ENCODE measurements at regions not wholly inside any gene's neighbourhood (a gene's known extent, or its start where the extent isn't known, plus 50 kb on each side); places are given as distances from the start of the nearest gene placed in this dataset.

DNA sequence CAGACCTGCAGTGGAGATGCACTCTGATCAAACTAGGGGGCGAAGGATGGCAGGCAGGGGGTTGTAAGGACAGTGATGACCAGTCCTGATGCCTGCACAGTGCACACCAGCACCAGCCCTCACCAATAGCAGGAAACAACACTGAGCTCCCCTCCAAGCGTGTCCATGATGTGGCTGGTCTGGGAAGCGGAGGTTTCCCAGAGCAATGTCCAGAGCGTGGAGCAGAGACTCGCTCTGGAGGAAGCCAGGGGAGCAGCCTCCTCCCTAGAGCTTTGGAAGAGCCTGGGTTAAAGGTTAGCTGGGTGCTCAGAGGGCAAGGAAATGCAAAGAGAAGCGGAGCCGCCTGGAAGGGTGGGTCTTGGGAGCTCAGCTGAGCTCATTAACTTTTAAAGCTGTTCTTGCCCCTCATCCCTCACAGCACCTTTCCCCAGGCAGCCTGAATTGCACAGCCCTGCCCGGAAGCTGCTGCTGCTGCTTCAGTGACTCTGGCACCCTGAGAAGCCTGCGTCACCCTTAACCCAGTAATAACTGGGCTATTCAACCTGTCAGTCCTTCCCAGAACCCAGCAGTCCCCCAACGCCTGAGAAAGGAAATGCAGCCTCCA lies 162.2 kb upstream of the RAB4A start:
- TF ChIP-seq, protein P1, sequence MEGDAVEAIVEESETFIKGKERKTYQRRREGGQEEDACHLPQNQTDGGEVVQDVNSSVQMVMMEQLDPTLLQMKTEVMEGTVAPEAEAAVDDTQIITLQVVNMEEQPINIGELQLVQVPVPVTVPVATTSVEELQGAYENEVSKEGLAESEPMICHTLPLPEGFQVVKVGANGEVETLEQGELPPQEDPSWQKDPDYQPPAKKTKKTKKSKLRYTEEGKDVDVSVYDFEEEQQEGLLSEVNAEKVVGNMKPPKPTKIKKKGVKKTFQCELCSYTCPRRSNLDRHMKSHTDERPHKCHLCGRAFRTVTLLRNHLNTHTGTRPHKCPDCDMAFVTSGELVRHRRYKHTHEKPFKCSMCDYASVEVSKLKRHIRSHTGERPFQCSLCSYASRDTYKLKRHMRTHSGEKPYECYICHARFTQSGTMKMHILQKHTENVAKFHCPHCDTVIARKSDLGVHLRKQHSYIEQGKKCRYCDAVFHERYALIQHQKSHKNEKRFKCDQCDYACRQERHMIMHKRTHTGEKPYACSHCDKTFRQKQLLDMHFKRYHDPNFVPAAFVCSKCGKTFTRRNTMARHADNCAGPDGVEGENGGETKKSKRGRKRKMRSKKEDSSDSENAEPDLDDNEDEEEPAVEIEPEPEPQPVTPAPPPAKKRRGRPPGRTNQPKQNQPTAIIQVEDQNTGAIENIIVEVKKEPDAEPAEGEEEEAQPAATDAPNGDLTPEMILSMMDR (IDR thresholded peaks at IDR 0.05 in 4 of 5, conservative IDR thresholded peaks at IDR 0.05 in 1 of 5) = no peak
- no peak for TF ChIP-seq POLR2A (IDR thresholded peaks at IDR 0.05)
- Histone ChIP-seq H3K9me3 (no peaks in the 10 kb centered on the region), H3K27ac (no peak overlapping the region), H3K36me3 (no peaks in the 10 kb centered on the region), H3K4me1 (peaks cover 0 to 19% of the 10 kb centered on the region in 2 donors), H3K4me3 (no peak overlapping the region), H3K27me3 (no peaks in the 10 kb centered on the region)
- ATAC-seq (no peak), DNase-seq (no peak)
- in situ Hi-C loops (cut with MboI; ENCODE audit: low sequenced_read_pairs in 4 of 4) (no loop called here), intact Hi-C loops (cut with DNase I; ENCODE audit: low total_unique reads) (no loop called here)

DNA sequence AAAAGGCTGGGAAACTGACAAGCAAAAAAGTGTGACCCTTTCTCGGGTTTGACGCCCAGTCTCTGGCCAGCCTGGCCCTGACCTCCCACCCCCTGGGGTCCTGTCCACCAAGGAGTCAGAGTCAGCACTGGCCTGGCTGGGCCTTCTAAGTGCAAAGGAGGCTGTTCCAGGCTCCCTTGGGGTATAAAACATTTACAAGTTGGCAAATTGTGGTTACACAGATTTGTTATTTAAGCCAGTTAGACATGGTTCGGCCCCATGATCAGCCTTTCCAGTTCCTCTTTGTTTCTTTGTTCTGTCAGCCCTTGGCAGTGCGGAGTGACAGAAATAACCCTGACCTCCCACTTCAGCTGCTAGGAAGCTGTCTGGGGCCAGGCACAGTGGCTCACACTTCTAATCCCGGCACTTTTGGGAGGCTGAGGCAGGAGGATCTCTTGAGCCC lies 161.6 kb upstream of the RAB4A start:
- no peaks in the 10 kb centered on the region for H3K9me3 ChIP-seq
- H3K4me3 ChIP-seq = no peak overlapping the region
- in situ Hi-C loops (cut with MboI; ENCODE audit: low sequenced_read_pairs in 4 of 4) (no loop called here), intact Hi-C loops (cut with DNase I; ENCODE audit: low total_unique reads) (no loop called here)
- peak in 1 of 2 donors; percentile 34 for DNase-seq
- no peaks in the 10 kb centered on the region for H3K36me3 ChIP-seq
- peaks cover 0 to 19% of the 10 kb centered on the region in 2 donors for H3K4me1 ChIP-seq
- TF ChIP-seq, protein P1 (IDR thresholded peaks at IDR 0.05 in 4 of 5, conservative IDR thresholded peaks at IDR 0.05 in 1 of 5) = no peak
- peak in 1 of 2 donors; percentile 36 for ATAC-seq
- H3K27ac ChIP-seq = peak overlapping the region in 1 of 4 donors; percentile 45
- H3K27me3 ChIP-seq = no peaks in the 10 kb centered on the region

DNA sequence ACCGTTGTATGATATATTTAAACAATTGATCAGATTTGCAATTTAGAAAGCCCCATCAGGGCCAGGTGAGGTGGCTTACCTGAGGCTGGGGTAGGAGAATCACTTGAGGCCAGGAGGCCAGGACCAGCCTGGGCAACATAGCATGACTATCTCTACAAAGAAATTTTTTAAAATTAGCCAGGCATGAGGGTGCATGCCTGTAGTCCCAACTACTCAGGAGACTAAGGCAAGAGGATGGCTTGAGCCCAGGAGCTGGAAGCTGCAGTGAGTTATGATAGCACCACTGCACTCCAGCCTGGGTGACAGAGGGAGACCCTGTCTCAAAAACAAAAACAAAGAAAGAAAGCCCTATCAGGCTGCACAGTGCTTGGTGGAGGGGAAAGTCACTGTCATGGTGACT lies 159.9 kb upstream of the RAB4A start:
- DNase-seq (no peak), ATAC-seq (no peak)
- no peak overlapping the region for H3K4me3 ChIP-seq
- in situ Hi-C loops (cut with MboI; ENCODE audit: low sequenced_read_pairs in 4 of 4) (no loop called here), intact Hi-C loops (cut with DNase I; ENCODE audit: low total_unique reads) (no loop called here)
- no peaks in the 10 kb centered on the region for H3K9me3 ChIP-seq
- no peak overlapping the region for H3K27ac ChIP-seq
- H3K27me3 ChIP-seq = no peaks in the 10 kb centered on the region
- TF ChIP-seq, protein P1 (IDR thresholded peaks at IDR 0.05 in 4 of 5, conservative IDR thresholded peaks at IDR 0.05 in 1 of 5) = no peak
- TF ChIP-seq POLR2A (IDR thresholded peaks at IDR 0.05) = no peak
- H3K4me1 ChIP-seq = peaks cover 0 to 19% of the 10 kb centered on the region in 2 donors
- no peaks in the 10 kb centered on the region for H3K36me3 ChIP-seq

DNA sequence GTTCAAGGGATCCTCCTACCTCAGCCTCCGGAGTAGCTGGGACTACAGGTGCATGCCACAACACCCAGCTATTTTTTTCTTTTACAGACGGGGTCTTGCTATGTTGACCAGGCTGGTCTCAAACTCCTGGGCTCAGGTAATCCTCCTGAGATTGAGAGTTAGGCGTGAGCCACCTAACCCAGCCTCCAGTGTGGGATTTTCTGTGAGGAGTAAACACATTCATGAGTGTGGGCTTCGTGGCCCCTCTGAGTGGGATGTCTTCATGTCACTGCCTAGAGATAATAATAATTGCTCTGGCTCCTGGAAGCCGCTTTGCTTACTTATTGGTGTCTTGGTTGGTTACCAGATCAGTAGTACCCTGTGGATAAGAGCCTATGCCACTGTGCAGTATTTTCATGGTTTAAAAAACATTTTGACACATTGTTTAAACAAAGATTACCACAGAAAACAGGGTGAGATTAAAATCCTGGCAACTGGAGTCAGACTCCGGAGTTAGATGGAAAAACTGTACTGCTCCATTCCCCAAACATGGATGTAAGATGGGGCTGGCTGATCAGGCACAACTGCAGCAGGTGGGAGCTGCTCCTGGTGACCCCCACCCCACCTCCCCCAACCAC lies 159.1 kb upstream of the RAB4A start:
- no peaks in the 10 kb centered on the region for H3K36me3 ChIP-seq
- peaks cover 0 to 16% of the 10 kb centered on the region in 2 donors for H3K4me1 ChIP-seq
- intact Hi-C loops (cut with DNase I; ENCODE audit: low total_unique reads) = no loop called here
- no peak overlapping the region for H3K27ac ChIP-seq
- no peak for TF ChIP-seq POLR2A (IDR thresholded peaks at IDR 0.05)
- TF ChIP-seq, protein P1 (IDR thresholded peaks at IDR 0.05 in 4 of 5, conservative IDR thresholded peaks at IDR 0.05 in 1 of 5) = no peak
- no peaks in the 10 kb centered on the region for H3K9me3 ChIP-seq
- no peaks in the 10 kb centered on the region for H3K27me3 ChIP-seq
- in situ Hi-C loops (cut with MboI; ENCODE audit: low sequenced_read_pairs in 4 of 4) = no loop called here
- H3K4me3 ChIP-seq = no peak overlapping the region
- ATAC-seq (no peak), DNase-seq (no peak)

All from gastrocnemius medialis (tissue), 4 donors.